Cardiac muscle cell (in vitro differentiated cells and primary cell): ENCODE measurements at regions not wholly inside any gene's neighbourhood (a gene's known extent, or its start where the extent isn't known, plus 50 kb on each side); places are given as distances from the start of the nearest gene placed in this dataset.
A peak's percentile ranks its signal among the peaks of the same experiment; 100 is the strongest.

Experiments used
- DNase-seq, 2 donors: peaks; one replicate each; pipeline versions ENCODE4 v3.0.0 to v3.0.0-alpha.2; 2010 to 2017; ENCODE audit warnings: low read depth in 1 of 2, low spot score in 1 of 2
- H3K27ac ChIP-seq: fragments of 200-600 bp; sonication (generic); 2 replicates; pipeline ENCODE4 v1.5.1; 2016
- H3K27me3 ChIP-seq: fragments of 200-600 bp; sonication (generic); 2 replicates; pipeline ENCODE4 v1.6.0; 2016; ENCODE audit warnings: control low read depth
- H3K36me3 ChIP-seq: fragments of 200-600 bp; sonication (generic); 2 replicates; pipeline ENCODE4 v1.5.1; 2016; ENCODE audit warnings: control low read depth
- H3K4me1 ChIP-seq: fragments of 200-600 bp; sonication (generic); 2 replicates; pipeline ENCODE4 v1.8.1; 2017; ENCODE audit warnings: low read depth, mild to moderate bottlenecking, mixed run types
- H3K4me3 ChIP-seq: fragments of 200-600 bp; sonication (generic); 2 replicates; pipeline ENCODE4 v1.5.1; 2016; ENCODE audit warnings: mild to moderate bottlenecking
- H3K9me3 ChIP-seq: fragments of 200-600 bp; sonication (generic); 2 replicates; pipeline ENCODE4 v1.5.1; 2017; ENCODE audit warnings: low read depth, mild to moderate bottlenecking, control low read depth
- CTCF ChIP-seq: IDR thresholded peaks from 2 replicates; pipeline ENCODE4 v1.5.1; 2012; ENCODE audit warnings: low read depth, mild to moderate bottlenecking, low read length

- Histone ChIP-seq H3K27ac (no peak overlapping the region), H3K27me3 (peaks cover 14% of the 10 kb centered on the region), H3K4me1 (no peaks in the 10 kb centered on the region), H3K36me3 (no peaks in the 10 kb centered on the region), H3K9me3 (no peaks in the 10 kb centered on the region), H3K4me3 (no peak overlapping the region)
- no peak for TF ChIP-seq CTCF
- DNase-seq, result no peak
These were observed 110.9 kb upstream of the PWP1 start for GRCh38 chr12:107574691-107575090.

GRCh38 chr12:107580750-107581618 lies 104.6 kb upstream of the PWP1 start:
- no peak for TF ChIP-seq CTCF
- Histone ChIP-seq H3K4me1 (no peaks in the 10 kb centered on the region), H3K27ac (no peak overlapping the region), H3K27me3 (peaks cover 50% of the 10 kb centered on the region), H3K9me3 (no peaks in the 10 kb centered on the region), H3K36me3 (no peaks in the 10 kb centered on the region), H3K4me3 (peak overlapping the region; percentile 11)
- peak in 1 of 2 donors; percentile 56 for DNase-seq

GRCh38 chr12:107581619-107582015 lies 104.0 kb upstream of the PWP1 start:
- TF ChIP-seq CTCF, result no peak
- no peak for DNase-seq
- Histone ChIP-seq H3K4me3 (peak overlapping the region; percentile 11), H3K27ac (no peak overlapping the region), H3K9me3 (no peaks in the 10 kb centered on the region), H3K4me1 (no peaks in the 10 kb centered on the region), H3K27me3 (peaks cover 50% of the 10 kb centered on the region), H3K36me3 (no peaks in the 10 kb centered on the region)

GRCh38 chr12:107583551-107583950 lies 102.0 kb upstream of the PWP1 start:
- no peaks in the 10 kb centered on the region for H3K9me3 ChIP-seq
- no peaks in the 10 kb centered on the region for H3K4me1 ChIP-seq
- peaks cover 47% of the 10 kb centered on the region for H3K27me3 ChIP-seq
- no peak for DNase-seq
- no peak overlapping the region for H3K27ac ChIP-seq
- no peak overlapping the region for H3K4me3 ChIP-seq
- H3K36me3 ChIP-seq, result no peaks in the 10 kb centered on the region
- TF ChIP-seq CTCF, result no peak

GRCh38 chr12:107584563-107584962 lies 101.0 kb upstream of the PWP1 start:
- no peaks in the 10 kb centered on the region for H3K9me3 ChIP-seq
- no peak overlapping the region for H3K27ac ChIP-seq
- H3K4me3 ChIP-seq, result no peak overlapping the region
- no peaks in the 10 kb centered on the region for H3K36me3 ChIP-seq
- H3K4me1 ChIP-seq, result no peaks in the 10 kb centered on the region
- no peak for DNase-seq
- H3K27me3 ChIP-seq, result peaks cover 37% of the 10 kb centered on the region
- no peak for TF ChIP-seq CTCF
